Muscle layer of duodenum (tissue), 2 donors: ENCODE measurements at regions not wholly inside any gene's neighbourhood (a gene's known extent, or its start where the extent isn't known, plus 50 kb on each side); places are given as distances from the start of the nearest gene placed in this dataset.

Source experiments
- H3K27ac ChIP-seq: one replicate; pipeline ENCODE4 v1.7.0; 2013; ENCODE audit warnings: mild to moderate bottlenecking, low read length
- H3K27me3 ChIP-seq: one replicate; pipeline ENCODE4 v1.7.0; 2013; ENCODE audit warnings: low read depth, mild to moderate bottlenecking, control low read depth, low read length
- H3K36me3 ChIP-seq, 2 donors: one replicate each; pipeline ENCODE4 v1.7.0; 2013; ENCODE audit warnings: low read length in 2 of 2, control low read depth in 1 of 2, mild to moderate bottlenecking in 1 of 2; ENCODE audit not compliant: insufficient read depth in 2 of 2, control insufficient read depth in 1 of 2
- H3K4me1 ChIP-seq, 2 donors: one replicate each; pipeline ENCODE4 v1.7.0; 2013; ENCODE audit warnings: low read length in 2 of 2, mild to moderate bottlenecking in 2 of 2, control low read depth in 1 of 2, moderate library complexity in 1 of 2; ENCODE audit not compliant: insufficient read depth in 2 of 2, control insufficient read depth in 1 of 2
- H3K4me3 ChIP-seq, 2 donors: one replicate each; pipeline ENCODE4 v1.7.0; 2013; ENCODE audit warnings: low read length in 2 of 2, low read depth in 1 of 2, mild to moderate bottlenecking in 1 of 2
- H3K9me3 ChIP-seq, 2 donors: one replicate each; pipeline ENCODE4 v1.7.0; 2013; ENCODE audit warnings: low read length in 2 of 2, control low read depth in 1 of 2, mild to moderate bottlenecking in 1 of 2; ENCODE audit not compliant: control insufficient read depth in 1 of 2
- donor health status: healthy.

DNA sequence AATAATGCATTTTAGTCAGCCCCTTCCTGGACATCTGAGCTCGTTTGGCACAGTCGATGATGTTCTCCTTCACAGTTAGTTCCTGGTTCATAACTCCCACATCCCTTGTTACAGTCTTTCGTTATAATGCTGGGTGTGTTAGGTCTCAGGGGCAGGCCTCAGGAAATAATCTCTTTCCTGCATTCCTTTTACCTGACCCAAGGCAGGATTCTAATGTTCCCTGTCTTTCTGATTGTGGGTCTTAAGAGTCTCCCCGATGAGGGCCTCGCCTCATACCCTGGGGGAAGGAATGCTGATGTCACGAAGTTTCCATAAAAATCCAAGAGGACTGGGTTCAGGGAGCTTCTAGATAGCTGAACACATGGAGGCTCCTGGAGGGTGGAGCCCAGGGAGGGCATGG lies 104.0 kb upstream of the CARMIL1 start:
- Histone ChIP-seq H3K4me3 (no peak overlapping the region), H3K27me3 (no peaks in the 10 kb centered on the region), H3K9me3 (no peaks in the 10 kb centered on the region), H3K27ac (no peak overlapping the region), H3K36me3 (no peaks in the 10 kb centered on the region), H3K4me1 (peaks cover 0 to 6% of the 10 kb centered on the region in 2 donors)

DNA sequence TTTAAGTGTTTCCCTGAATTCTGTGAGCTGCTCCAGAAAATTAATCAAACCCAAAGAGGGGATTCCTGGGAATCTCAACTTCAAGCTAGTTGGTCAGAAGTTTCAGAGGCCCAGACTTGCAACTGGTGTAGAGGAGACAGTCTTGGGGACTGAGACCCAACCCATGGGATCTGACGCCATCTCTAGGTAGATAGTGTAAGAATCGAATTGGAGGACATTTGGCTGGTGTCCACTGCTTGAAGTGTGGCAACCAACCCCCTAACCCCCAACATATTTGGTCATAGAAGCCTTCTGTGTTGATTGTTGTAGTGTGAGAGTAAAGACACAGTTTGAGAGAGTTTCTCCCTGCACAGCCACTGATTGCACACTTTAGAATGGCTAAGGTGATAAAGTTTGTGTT lies 103.5 kb upstream of the CARMIL1 start:
- H3K4me1 ChIP-seq, result peaks cover 0 to 6% of the 10 kb centered on the region in 2 donors
- H3K36me3 ChIP-seq, result no peaks in the 10 kb centered on the region
- H3K9me3 ChIP-seq, result no peaks in the 10 kb centered on the region
- no peak overlapping the region for H3K27ac ChIP-seq
- H3K4me3 ChIP-seq, result no peak overlapping the region
- no peaks in the 10 kb centered on the region for H3K27me3 ChIP-seq

DNA sequence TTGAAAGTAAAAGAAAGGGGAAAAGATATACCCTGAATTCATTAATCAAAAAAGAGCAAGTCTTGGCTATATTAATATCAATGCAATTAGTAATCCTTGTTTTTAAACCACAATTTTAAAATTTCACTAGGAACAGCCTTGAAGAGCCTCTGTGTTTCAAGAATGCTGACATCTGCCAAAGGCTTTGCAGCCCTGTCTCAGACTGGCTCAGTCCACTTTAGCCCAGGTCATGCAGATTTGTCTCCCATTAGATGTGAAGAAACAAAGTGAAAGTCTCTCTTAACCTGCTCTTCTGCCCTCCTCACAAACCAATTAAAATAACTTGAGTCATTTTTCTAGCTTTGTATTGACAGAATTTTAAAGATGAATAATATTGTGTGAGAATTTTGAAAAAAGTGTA lies 102.7 kb upstream of the CARMIL1 start:
- Histone ChIP-seq H3K27ac (no peak overlapping the region), H3K27me3 (no peaks in the 10 kb centered on the region), H3K4me3 (no peak overlapping the region), H3K4me1 (peaks cover 0 to 6% of the 10 kb centered on the region in 2 donors), H3K36me3 (no peaks in the 10 kb centered on the region), H3K9me3 (no peaks in the 10 kb centered on the region)

DNA sequence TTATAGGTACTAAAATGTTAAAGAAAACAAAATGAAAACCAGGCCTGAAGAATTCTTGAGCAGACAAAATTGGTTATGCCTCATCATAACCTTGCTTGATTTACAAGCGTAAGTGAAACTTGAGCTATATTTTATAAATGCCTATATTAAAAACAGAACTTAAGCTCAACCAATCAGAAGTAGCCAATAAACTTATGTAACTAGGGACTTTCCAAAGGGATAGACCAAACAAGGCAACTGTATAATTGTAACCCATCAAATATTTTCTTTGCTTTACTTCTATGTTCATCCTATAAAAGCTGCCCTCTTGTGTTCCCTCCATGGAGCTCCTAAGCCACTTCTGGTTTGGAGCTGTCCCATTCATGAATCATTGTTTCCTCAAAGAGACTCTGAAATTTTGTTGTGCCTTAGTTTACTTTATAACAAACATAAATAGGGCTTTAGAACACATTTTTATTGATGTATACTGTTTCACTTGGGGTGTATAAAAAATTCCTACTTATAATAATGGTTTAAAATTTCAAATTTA lies 101.6 kb upstream of the CARMIL1 start:
- peaks cover 0 to 6% of the 10 kb centered on the region in 2 donors for H3K4me1 ChIP-seq
- no peaks in the 10 kb centered on the region for H3K27me3 ChIP-seq
- no peaks in the 10 kb centered on the region for H3K9me3 ChIP-seq
- H3K36me3 ChIP-seq, result no peaks in the 10 kb centered on the region
- H3K4me3 ChIP-seq, result no peak overlapping the region
- no peak overlapping the region for H3K27ac ChIP-seq

DNA sequence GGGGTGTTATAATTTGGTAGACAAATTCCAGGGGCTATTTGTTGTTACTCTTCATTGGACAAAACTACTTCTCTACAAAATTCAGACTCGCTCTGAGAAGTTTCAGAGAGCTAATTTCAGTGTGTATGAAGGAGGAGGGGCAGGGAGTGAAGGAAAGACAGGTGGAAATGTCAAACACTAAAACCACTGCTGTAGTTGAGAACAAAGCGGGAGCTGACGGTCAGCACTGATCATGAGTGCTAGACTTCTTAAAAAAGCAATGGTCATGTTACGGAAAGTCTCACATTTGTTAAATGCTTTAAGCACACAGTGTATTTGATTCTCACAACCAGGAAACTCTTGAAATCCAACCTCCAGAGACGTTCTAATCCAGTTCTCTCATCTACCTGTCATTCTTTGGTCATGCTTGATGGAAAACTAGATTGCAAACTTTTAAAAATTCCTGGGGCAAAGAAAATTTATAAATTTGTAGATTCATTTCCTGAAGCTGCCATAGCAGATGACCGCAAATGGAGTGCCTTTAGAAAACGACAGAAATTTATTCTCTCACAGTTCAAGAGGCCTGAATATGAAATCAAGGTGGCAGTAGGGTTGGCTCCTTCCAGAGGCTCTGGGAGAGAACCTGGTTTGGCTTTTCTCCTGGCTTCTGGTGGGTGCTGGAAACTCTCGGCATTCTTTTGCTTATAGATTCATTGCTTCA lies 100.7 kb upstream of the CARMIL1 start:
- Histone ChIP-seq H3K27ac (peak overlapping the region; percentile 52), H3K36me3 (no peaks in the 10 kb centered on the region), H3K9me3 (no peaks in the 10 kb centered on the region), H3K4me3 (no peak overlapping the region), H3K27me3 (no peaks in the 10 kb centered on the region), H3K4me1 (peaks cover 0 to 6% of the 10 kb centered on the region in 2 donors)

DNA sequence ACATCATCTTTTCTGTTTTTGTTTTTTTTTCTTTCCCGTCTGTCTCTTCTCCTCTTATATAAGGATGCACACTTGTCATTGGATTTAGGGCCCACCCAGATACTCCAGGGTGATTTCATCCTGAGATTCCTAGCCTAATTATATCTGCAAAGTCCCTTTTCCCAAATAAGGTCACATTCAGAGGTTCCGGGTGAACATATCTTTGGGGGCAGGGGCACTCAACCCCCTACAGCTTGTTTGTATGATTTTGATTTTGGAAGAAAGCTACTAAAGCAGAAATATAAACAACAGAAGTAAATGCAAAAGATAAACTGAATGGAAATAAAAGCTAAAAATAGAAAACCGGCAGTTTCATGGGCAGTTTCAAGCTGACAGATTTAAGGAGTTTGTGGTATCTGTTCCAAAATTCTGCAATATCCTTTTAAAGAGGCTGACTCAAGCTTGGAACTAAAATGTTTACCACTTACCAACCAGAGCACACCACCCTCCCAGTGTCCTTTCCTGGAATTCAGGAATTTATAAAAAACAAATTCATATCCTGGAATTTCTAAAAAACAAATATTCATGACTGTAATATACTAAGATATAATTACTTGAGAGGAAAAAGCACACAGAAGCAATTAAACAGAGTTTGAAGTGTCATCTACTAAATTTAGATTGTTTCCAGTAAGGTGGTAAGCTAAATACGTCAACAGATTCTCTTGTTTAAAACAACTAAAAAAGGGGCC lies 100.0 kb upstream of the CARMIL1 start:
- H3K36me3 ChIP-seq, result no peaks in the 10 kb centered on the region
- peak overlapping the region; percentile 52 for H3K27ac ChIP-seq
- H3K9me3 ChIP-seq, result no peaks in the 10 kb centered on the region
- no peak overlapping the region for H3K4me3 ChIP-seq
- H3K4me1 ChIP-seq, result peaks cover 0 to 6% of the 10 kb centered on the region in 2 donors
- no peaks in the 10 kb centered on the region for H3K27me3 ChIP-seq

DNA sequence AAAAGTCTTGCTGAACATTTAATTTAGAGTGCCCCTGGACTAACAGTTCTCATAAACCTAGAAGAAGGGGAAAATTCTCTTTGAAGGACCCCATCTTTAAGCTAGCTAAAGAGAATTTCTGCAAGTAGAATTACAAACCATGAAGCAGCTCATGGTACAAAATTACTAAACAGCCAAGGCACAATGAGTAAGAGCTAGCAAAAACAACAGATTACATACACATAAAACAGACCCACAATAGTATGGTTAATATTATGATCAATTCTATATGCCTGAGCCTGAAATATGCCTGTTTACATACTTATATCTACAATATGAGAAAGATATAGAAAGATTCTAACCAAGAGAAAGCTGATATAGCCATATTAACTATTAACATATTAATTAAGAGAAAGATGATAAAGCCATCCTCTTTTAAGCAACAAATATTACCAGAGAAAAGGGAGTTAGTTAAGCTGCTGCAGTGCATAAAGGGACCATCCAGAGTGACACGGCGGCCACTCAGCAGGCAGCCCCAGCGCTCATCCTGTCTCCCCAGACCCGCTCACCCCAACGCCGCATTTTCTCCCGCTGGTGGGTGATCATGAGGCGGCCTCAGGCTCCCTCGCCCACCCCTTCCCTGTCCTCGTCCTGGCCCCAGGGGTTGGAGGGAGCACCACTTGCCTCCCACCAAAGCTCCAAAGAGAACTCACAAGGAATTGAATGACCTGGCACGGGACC lies 98.4 kb upstream of the CARMIL1 start:
- no peaks in the 10 kb centered on the region for H3K27me3 ChIP-seq
- peaks cover 0 to 6% of the 10 kb centered on the region in 2 donors for H3K4me1 ChIP-seq
- H3K4me3 ChIP-seq, result no peak overlapping the region
- H3K9me3 ChIP-seq, result no peaks in the 10 kb centered on the region
- H3K27ac ChIP-seq, result peak overlapping the region; percentile 64
- H3K36me3 ChIP-seq, result no peaks in the 10 kb centered on the region

DNA sequence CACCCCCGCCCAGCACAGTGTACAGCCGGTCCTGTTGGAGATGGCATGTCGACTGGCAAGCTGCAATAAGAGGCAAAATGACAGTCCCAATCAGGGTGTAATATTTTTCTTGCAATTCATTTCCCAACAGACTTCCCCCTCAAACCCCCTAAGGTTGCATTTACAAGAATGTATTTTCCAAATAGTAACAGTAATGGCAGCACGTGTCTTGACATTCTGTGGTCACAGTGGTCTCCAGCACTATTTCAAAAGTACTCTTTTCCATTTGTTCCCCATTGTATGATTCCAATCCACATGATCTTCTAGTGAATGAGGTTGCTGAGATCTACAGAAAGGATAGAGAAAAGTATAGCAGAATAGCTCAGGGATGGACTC lies 97.8 kb upstream of the CARMIL1 start:
- no peaks in the 10 kb centered on the region for H3K9me3 ChIP-seq
- no peaks in the 10 kb centered on the region for H3K36me3 ChIP-seq
- no peaks in the 10 kb centered on the region for H3K27me3 ChIP-seq
- no peak overlapping the region for H3K4me3 ChIP-seq
- peaks cover 0 to 6% of the 10 kb centered on the region in 2 donors for H3K4me1 ChIP-seq
- H3K27ac ChIP-seq, result no peak overlapping the region

DNA sequence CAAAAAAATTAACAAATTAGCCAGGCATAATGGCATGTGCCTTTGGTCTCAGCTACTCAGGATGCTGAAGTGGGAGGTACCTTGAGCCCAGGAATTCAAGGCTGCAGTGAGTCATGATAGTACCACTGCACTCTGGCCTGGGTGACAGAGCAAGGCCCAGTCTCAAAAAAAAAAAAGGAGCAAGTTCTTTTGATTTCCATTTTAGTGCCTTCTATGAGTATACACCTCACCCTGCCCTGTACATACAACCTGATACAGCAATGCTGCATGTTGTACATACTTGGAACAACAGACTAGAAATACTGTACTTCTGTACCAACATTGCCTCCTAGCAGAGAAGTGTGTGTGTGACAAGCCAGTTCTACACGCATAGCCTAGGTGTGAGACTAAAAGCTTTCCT lies 97.3 kb upstream of the CARMIL1 start:
- Histone ChIP-seq H3K27me3 (no peaks in the 10 kb centered on the region), H3K4me3 (no peak overlapping the region), H3K36me3 (no peaks in the 10 kb centered on the region), H3K9me3 (no peaks in the 10 kb centered on the region), H3K4me1 (peaks cover 0 to 6% of the 10 kb centered on the region in 2 donors), H3K27ac (no peak overlapping the region)

DNA sequence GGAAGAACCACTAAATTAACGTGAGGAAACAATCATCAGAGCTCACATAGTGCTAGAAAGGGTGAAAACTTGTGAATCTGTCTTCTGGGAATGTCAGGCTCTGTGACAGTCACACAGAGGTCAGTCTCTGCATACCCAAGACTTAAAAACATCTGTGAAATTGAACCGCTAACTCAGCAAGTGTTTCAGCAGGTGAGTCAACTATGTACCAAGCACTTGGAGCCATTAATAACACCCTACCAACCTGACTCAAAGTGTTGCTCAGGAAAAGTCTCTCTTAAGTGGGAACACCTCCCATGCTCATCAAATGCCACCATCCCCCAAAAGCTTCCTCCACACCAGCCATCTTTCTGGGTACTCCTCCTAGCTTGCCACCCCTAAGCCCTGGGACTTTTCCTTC lies 92.3 kb upstream of the CARMIL1 start:
- no peaks in the 10 kb centered on the region for H3K9me3 ChIP-seq
- no peaks in the 10 kb centered on the region for H3K36me3 ChIP-seq
- no peak overlapping the region for H3K27ac ChIP-seq
- H3K27me3 ChIP-seq, result no peaks in the 10 kb centered on the region
- H3K4me3 ChIP-seq, result no peak overlapping the region
- no peaks in the 10 kb centered on the region for H3K4me1 ChIP-seq

DNA sequence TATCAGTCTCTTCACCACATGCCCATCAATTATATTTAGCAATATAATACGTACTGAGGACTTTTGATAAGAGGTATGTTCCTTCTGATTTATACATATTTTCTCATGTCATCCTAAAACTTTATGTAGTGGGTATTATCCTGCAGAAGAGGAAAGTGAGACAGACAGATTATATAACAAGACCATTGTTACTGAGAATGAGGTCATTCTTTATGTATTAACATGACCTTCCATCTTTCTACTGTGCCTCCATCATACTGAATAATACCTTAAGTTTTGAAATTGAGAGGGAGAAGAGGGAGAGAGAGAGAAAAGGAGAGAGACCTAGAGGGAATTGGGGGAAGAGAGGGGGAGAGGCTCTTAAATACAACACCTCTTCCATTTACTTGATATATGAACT lies 90.9 kb upstream of the CARMIL1 start:
- H3K9me3 ChIP-seq, result no peaks in the 10 kb centered on the region
- no peaks in the 10 kb centered on the region for H3K36me3 ChIP-seq

More for the DNA sequence above, 90.9 kb upstream of the CARMIL1 start:
- Histone ChIP-seq H3K4me3 (no peak overlapping the region), H3K27me3 (no peaks in the 10 kb centered on the region), H3K27ac (no peak overlapping the region), H3K4me1 (peaks cover 0 to 6% of the 10 kb centered on the region in 2 donors)
